ENCODE measurements at regions not wholly inside any gene's neighbourhood (a gene's known extent, or its start where the extent isn't known, plus 50 kb on each side); places are given as distances from the start of the nearest gene placed in this dataset.

DNA sequence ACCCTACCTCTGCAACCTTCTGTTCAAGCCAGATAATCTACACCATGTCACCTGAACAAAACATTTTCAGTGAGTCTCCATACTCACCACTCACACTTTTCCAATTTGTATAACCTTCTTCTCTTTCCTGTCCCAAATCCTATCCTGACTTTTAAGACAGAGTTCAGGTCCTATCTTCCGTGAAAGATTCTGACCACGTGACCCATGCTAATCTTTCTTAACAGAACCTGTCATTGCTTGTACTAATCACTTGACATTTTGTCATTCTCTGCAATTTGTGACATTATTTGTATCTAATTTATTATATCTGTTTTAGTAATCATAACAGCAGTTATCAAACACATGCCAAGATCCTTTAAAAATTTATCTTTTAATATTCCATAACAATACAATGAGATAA is 132.5 kb upstream of the PRLR start:
- H3K27me3 Mint-ChIP-seq (ENCODE audit: low read depth in 3 of 3), result peaks cover 0 to 2% (median 0%) of the 10 kb centered on the region in 3 donors
- no peaks in the 10 kb centered on the region for H3K36me3 Mint-ChIP-seq
- H3K4me3 Mint-ChIP-seq, result no peak overlapping the region

DNA sequence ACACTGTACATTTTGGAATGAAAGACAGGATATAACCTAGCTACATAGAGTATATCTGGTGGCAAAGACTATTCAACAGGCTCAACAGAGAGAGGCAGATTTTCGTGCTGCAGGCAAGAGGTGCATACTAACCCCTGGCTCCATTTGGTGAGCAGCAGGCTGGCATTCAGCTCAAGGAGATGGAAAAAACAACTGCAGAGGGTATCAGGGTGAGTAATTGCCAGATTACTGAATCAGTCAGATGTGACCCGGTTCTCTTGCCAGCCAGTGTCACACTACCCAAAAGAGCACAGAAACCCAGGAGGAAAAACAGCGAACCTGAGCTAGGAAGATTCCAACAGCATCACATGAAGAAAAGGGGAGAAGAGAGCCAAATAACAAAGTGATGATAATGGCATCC is 130.4 kb upstream of the PRLR start:
- H3K36me3 Mint-ChIP-seq, result no peaks in the 10 kb centered on the region

More for the DNA sequence above, 132.5 kb upstream of the PRLR start:
- DNase-seq, result no peak
- H3K4me1 Mint-ChIP-seq, result no peaks in the 10 kb centered on the region
- peaks cover 0 to 6% (median 1%) of the 10 kb centered on the region in 6 donors for H3K9me3 Mint-ChIP-seq
- no peak overlapping the region for H3K27ac Mint-ChIP-seq

DNA sequence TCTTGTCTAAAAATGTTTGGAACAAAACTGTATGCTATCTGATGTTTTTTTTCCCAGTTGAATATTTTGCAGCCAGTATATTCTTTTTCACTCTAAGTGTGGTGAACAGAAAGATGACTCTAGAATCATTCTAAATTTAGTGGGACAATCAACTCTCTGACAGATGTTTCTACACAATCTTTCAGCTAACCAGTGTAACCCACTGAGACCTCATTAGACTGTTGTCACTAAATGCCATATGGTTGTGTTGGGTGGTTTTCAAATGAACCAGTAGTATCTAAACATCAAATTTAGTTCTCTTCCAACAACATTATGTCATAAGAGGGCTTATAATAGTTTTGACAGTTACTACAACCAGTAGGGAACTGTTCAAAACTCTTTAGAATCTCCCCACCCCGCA is 129.6 kb upstream of the PRLR start:
- Mint-ChIP-seq H3K9me3 (peaks cover 0 to 17% (median 8%) of the 10 kb centered on the region in 6 donors), H3K27ac (no peak overlapping the region), H3K36me3 (no peaks in the 10 kb centered on the region), H3K4me1 (no peaks in the 10 kb centered on the region), H3K4me3 (no peak overlapping the region), H3K27me3 (ENCODE audit: low read depth in 3 of 3) (peaks cover 0 to 5% (median 0%) of the 10 kb centered on the region in 3 donors)
- DNase-seq, result no peak

More for the DNA sequence above, 130.4 kb upstream of the PRLR start:
- H3K27ac Mint-ChIP-seq, result no peak overlapping the region
- no peak overlapping the region for H3K4me3 Mint-ChIP-seq
- H3K9me3 Mint-ChIP-seq, result peaks cover 0 to 11% (median 5%) of the 10 kb centered on the region in 6 donors
- peaks cover 0 to 2% (median 0%) of the 10 kb centered on the region in 3 donors for H3K27me3 Mint-ChIP-seq (ENCODE audit: low read depth in 3 of 3)
- DNase-seq, result no peak
- no peaks in the 10 kb centered on the region for H3K4me1 Mint-ChIP-seq

DNA sequence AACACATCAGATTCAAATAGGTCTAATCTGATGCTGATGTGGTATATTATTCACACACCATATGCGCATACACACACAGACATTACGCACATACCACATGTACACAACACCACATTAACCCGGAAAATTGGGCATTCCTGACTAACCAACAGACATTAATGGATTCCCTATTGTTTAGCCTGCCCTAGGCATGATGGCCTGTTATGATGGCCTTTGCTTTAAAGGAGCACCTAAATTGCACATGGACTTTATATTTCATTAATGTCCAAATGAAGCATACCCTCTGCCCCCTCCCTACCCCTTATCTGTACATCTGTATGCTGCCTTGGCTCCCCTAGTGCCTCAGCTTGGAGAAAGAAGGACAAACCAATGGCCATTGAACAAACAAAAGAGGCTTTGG is 127.7 kb upstream of the PRLR start:
- Mint-ChIP-seq H3K4me1 (no peaks in the 10 kb centered on the region), H3K27ac (no peak overlapping the region), H3K4me3 (no peak overlapping the region), H3K27me3 (ENCODE audit: low read depth in 3 of 3) (peaks cover 0 to 5% (median 0%) of the 10 kb centered on the region in 3 donors), H3K9me3 (peaks cover 2 to 14% (median 9%) of the 10 kb centered on the region in 6 donors), H3K36me3 (no peaks in the 10 kb centered on the region)
- DNase-seq, result no peak

DNA sequence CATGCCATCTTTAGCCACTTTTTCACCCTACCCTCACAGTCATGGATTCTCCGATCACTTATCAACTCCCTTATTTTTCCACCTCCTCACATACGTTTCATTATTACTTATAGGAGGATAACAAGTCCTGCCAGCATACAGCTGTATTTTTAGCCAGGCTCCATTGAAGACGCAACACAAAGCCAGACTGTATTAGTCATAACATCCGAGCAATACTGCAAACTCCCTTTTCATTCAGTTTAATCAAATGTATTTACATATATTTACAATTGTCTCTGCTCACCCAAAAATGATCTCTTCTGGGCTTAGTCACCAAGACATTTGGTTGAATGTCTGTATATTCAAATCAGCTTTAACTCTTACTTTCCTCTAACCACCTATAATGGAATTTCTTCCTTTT is 126.4 kb upstream of the PRLR start:
- Mint-ChIP-seq H3K4me1 (no peaks in the 10 kb centered on the region), H3K27ac (no peak overlapping the region), H3K36me3 (no peaks in the 10 kb centered on the region), H3K4me3 (no peak overlapping the region), H3K9me3 (peaks cover 8 to 25% (median 13%) of the 10 kb centered on the region in 6 donors), H3K27me3 (ENCODE audit: low read depth in 3 of 3) (peaks cover 0 to 3% (median 0%) of the 10 kb centered on the region in 3 donors)
- DNase-seq, result no peak

DNA sequence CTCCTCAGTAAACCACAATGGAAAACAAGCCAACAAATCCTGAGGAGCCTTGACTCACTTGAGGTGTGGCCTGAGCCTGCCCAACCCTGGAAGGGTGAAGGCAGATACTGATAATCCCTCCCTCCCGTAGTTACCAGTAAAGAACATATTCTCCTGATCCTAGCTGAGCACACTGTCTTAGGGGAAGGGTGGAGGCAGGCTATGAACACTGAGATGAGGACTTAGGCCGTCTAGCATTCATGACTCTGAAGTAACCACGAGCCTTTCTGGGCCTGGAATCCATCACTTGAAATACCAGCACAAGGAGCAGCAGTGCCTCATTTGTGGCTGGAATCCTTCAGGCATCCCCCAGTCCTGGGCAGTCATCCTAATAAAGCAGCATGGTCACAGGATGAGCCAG is 124.5 kb upstream of the PRLR start:
- Mint-ChIP-seq H3K9me3 (peaks cover 10 to 36% (median 19%) of the 10 kb centered on the region in 6 donors), H3K4me3 (no peak overlapping the region), H3K27ac (no peak overlapping the region), H3K36me3 (no peaks in the 10 kb centered on the region), H3K4me1 (no peaks in the 10 kb centered on the region), H3K27me3 (ENCODE audit: low read depth in 3 of 3) (peaks cover 0 to 3% (median 0%) of the 10 kb centered on the region in 3 donors)
- DNase-seq, result no peak

DNA sequence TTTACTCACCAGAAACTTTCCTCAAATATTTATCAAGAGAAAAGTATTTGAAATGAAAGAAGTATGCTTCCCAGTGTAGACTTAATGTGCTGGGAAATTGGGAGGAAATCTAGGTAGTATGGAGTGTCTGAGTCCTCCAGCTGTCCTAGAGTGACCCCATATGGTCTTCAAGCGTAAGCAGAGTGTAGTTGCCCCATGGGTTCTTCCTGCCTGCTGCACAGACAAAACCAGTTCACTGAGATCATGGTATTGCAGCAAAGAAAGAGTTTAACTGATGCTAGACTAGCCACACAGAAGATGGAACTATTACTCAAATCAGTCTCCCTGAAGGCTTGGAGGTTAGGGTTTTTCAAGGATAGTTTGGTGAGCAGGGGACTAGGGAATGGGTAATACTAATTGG is 114.9 kb upstream of the PRLR start:
- no peak overlapping the region for H3K4me3 Mint-ChIP-seq
- no peak overlapping the region for H3K27ac Mint-ChIP-seq
- DNase-seq, result no peak
- H3K9me3 Mint-ChIP-seq, result peaks cover 0 to 10% (median 4%) of the 10 kb centered on the region in 6 donors
- no peaks in the 10 kb centered on the region for H3K36me3 Mint-ChIP-seq
- peaks cover 1 to 6% (median 3%) of the 10 kb centered on the region in 3 donors for H3K27me3 Mint-ChIP-seq (ENCODE audit: low read depth in 3 of 3)
- no peaks in the 10 kb centered on the region for H3K4me1 Mint-ChIP-seq

DNA sequence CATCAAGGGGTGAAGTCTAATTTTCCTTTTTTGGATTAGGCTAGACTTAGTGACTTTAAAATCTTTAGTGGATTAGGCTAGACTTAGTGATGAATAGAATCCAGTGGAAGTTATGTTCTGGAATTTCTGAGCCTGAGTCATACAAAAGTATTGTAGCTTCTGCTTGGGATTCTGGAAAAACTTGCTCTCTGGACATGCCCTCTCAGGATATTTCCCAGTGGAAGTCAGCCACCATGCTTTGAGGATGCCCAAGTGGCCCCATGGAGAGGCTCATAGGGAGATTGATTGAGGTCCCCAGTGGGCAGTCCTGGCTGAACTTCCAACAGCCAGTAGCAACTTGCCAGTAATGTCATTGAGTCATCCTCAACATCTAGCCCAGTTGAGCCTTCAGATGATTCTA is 112.4 kb upstream of the PRLR start:
- peaks cover 0 to 6% (median 5%) of the 10 kb centered on the region in 3 donors for H3K27me3 Mint-ChIP-seq (ENCODE audit: low read depth in 3 of 3)
- peaks cover 0 to 10% (median 3%) of the 10 kb centered on the region in 6 donors for H3K9me3 Mint-ChIP-seq
- no peak overlapping the region for H3K27ac Mint-ChIP-seq
- DNase-seq, result no peak
- no peak overlapping the region for H3K4me3 Mint-ChIP-seq
- H3K4me1 Mint-ChIP-seq, result no peaks in the 10 kb centered on the region
- H3K36me3 Mint-ChIP-seq, result no peaks in the 10 kb centered on the region

DNA sequence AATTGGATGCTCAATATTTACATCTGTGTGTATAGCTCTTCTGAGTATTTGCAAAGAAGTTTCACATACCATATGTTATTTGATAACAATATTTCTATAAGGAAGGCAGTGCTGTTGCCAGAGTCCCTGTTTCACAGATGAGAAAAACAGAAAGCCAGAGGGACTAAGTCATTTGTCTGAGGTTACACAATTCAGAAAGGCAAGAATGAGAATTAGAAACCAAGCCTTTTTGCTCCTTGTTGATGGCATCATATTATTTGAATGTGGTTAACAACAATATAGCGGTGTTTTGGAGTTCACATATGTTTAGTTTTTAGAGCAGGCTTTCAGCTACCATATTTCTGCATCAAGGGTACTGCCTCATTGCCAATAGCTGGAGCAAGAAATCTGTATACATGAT is 110.9 kb upstream of the PRLR start:
- H3K4me1 Mint-ChIP-seq, result no peaks in the 10 kb centered on the region
- H3K36me3 Mint-ChIP-seq, result no peaks in the 10 kb centered on the region
- H3K9me3 Mint-ChIP-seq, result peaks cover 0 to 10% (median 2%) of the 10 kb centered on the region in 6 donors
- no peak overlapping the region for H3K27ac Mint-ChIP-seq
- DNase-seq, result no peak
- no peak overlapping the region for H3K4me3 Mint-ChIP-seq
- H3K27me3 Mint-ChIP-seq (ENCODE audit: low read depth in 3 of 3), result peaks cover 0 to 6% (median 5%) of the 10 kb centered on the region in 3 donors

DNA sequence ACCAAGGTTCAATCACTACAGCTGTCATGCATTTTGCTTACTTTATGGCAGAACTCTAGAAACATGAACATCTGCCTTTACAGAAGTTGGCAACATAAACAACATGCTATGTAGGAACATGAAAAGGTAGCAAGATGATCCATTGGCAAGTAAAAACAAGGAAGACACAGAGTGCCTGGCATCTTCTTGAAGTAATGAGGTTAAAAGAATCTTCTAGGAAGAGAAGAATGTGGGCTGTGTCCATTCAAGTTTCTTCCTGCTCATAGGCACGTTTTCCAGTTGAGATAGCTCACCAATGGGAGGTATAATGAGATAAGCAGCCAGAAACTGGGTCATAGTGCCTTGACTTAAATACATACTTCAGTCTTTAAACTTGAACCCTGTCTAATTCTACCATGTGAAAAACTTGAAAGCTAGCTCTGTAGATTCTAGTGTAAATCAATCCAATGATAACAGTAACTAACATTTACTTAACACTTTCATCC is 109.4 kb upstream of the PRLR start:
- no peak overlapping the region for H3K4me3 Mint-ChIP-seq
- no peak overlapping the region for H3K27ac Mint-ChIP-seq
- peaks cover 1 to 2% (median 1%) of the 10 kb centered on the region in 3 donors for H3K27me3 Mint-ChIP-seq (ENCODE audit: low read depth in 3 of 3)
- no peak for DNase-seq
- H3K4me1 Mint-ChIP-seq, result no peaks in the 10 kb centered on the region
- peaks cover 0 to 10% (median 2%) of the 10 kb centered on the region in 6 donors for H3K9me3 Mint-ChIP-seq
- H3K36me3 Mint-ChIP-seq, result no peaks in the 10 kb centered on the region

DNA sequence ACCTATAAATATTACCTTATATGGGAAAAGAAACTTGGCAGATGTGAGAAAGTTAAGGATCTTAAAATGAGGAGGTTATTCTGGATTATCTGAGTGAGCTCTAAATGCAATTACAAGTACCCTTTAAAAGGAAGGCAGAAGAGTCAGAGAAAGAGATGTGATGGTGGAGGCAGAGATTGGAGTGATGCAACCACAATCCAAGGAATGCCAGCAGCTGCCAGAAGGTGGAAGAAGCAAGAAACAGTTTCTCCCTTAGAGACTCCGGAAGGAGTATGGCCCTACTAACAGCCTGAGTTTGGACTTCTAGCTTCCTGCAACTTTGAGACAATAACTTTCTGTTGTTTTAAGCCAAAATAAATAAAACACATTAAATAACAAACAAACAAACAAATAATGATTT is 108.7 kb upstream of the PRLR start:
- H3K4me1 Mint-ChIP-seq, result no peaks in the 10 kb centered on the region
- DNase-seq, result no peak
- peaks cover 1 to 2% (median 1%) of the 10 kb centered on the region in 3 donors for H3K27me3 Mint-ChIP-seq (ENCODE audit: low read depth in 3 of 3)
- H3K9me3 Mint-ChIP-seq, result peaks cover 0 to 5% (median 2%) of the 10 kb centered on the region in 6 donors
- no peak overlapping the region for H3K4me3 Mint-ChIP-seq
- H3K27ac Mint-ChIP-seq, result no peak overlapping the region
- H3K36me3 Mint-ChIP-seq, result no peaks in the 10 kb centered on the region

DNA sequence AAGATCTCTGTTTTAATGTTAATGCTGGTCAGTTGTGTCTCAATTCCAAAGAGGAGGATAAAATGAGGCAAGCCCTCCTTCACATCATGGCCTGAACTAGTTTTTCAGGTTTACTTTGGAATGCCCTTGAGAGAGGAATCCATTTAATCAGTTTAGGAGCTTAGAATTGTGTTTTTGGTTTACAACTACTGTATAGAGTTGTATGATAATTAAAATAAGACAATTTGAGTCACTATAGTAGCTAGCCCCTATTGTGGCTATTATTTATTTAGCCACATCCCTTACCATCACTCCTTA is 107.8 kb upstream of the PRLR start:
- Mint-ChIP-seq H3K9me3 (peaks cover 0 to 2% (median 0%) of the 10 kb centered on the region in 6 donors), H3K27ac (no peak overlapping the region), H3K4me3 (no peak overlapping the region), H3K27me3 (ENCODE audit: low read depth in 3 of 3) (peaks cover 0 to 1% (median 1%) of the 10 kb centered on the region in 3 donors), H3K36me3 (no peaks in the 10 kb centered on the region), H3K4me1 (no peaks in the 10 kb centered on the region)
- no peak for DNase-seq

DNA sequence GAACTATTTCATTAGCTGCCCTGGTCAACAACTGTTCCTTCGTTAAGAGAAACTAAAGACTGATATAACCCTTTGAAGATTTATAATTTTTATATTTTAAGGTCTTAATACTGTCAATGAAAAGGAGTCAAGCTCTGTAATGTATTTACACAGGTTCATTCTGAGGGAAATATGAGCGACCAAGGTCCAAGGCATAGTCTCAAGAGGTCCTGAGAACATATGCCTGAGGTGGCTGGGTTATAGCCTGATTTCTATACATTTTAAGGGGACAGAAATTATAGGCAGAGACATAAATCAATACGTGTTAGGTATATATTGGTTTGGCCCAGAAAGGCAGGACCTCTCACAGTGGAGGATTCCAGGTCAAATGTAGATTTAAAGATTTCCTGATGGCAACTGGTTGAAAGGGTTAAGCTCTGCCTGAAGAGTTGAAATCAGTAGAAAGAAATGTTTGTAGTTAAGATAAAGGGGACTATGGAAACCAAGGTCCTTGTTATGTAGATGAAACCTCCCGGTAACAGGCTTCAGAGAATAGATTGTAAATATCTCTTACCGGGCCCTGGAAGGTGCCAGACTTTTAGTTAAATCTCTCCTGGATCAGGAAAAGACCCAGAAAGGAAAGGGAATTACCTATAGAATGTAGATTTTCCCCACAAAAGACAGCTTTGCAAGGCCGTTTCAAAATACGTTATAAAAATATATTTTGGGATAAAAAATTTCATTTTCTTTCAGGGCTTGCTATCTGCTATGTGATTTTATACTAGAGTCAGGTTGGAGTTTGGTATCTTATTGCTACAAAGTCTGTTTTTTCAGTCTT is 107.3 kb upstream of the PRLR start:
- DNase-seq, result no peak
- H3K27me3 Mint-ChIP-seq (ENCODE audit: low read depth in 3 of 3), result peaks cover 0 to 1% (median 1%) of the 10 kb centered on the region in 3 donors
- H3K27ac Mint-ChIP-seq, result no peak overlapping the region
- H3K4me1 Mint-ChIP-seq, result no peaks in the 10 kb centered on the region
- no peaks in the 10 kb centered on the region for H3K36me3 Mint-ChIP-seq
- H3K4me3 Mint-ChIP-seq, result no peak overlapping the region
- peaks cover 0 to 4% (median 0%) of the 10 kb centered on the region in 6 donors for H3K9me3 Mint-ChIP-seq

DNA sequence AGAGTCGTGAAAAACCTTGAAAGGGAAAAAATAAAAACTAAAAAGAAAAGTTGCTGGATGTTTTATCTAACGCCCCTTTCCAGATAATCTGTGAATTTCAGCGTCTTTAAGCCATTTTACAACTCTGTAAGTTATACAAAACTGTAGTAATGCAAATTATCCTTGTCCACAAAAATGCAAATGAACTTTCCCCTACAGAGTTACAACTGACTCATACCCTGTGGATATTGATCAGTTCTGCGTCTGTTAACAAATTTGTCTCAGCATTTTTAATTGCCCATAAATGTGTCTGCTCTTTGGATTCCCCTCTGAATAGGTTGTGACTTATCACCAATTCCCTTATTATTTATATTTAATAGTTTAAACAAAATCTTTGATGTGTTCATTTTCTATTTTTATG is 105.9 kb upstream of the PRLR start:
- peaks cover 0 to 1% (median 1%) of the 10 kb centered on the region in 3 donors for H3K27me3 Mint-ChIP-seq (ENCODE audit: low read depth in 3 of 3)
- H3K36me3 Mint-ChIP-seq, result no peaks in the 10 kb centered on the region
- no peak overlapping the region for H3K4me3 Mint-ChIP-seq
- DNase-seq, result no peak
- no peaks in the 10 kb centered on the region for H3K4me1 Mint-ChIP-seq
- H3K27ac Mint-ChIP-seq, result no peak overlapping the region
- peaks cover 0 to 4% (median 0%) of the 10 kb centered on the region in 6 donors for H3K9me3 Mint-ChIP-seq

Measured in immature natural killer cell (primary cell).